ENCODE measurements at regions not wholly inside any gene's neighbourhood (a gene's known extent, or its start where the extent isn't known, plus 50 kb on each side); places are given as distances from the start of the nearest gene placed in this dataset.

DNA sequence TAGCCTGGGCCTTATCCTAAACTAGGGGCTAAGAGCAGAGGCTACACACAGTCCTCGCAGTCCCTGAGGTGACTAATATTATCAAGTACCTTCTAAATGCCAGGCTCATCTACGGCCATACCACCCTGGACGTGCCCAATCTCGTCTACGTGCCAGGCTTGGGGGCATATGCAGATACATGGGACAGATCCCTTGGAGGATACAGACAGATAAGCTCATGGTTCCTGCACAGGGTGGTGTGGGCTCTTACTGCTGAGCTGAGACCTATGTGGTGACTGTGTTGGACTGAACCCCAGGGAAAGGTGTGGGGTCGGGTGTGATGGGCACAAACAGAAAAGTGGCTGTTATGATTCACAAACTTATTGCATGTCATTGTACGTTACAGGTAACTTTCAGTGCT is 268.4 kb upstream of the NEBL start:
- no peaks in the 10 kb centered on the region for H3K79me1 ChIP-seq (ENCODE audit: low read depth, low read length)
- peak overlapping the region; percentile 33 for H2BK12ac ChIP-seq (ENCODE audit: low read depth, low read length)
- no peaks in the 10 kb centered on the region for H3K23me2 ChIP-seq (ENCODE audit: low read depth, low read length)
- peak overlapping the region; percentile 82; the same call in 1 of the 2 replicates for H4K8ac ChIP-seq (ENCODE audit: extremely low read depth, insufficient read depth, low read length)
- no peak overlapping the region for H2BK15ac ChIP-seq (ENCODE audit: low read length)
- peak overlapping the region; percentile 20; the same call in 1 of the 2 replicates for H2BK5ac ChIP-seq (ENCODE audit: low read depth, low read length)
- DNase-seq (ENCODE audit: low read depth in 1 of 2, low spot score in 2 of 2) (no peak), FAIRE-seq (no peak)
- peaks cover 9 to 14% of the 10 kb centered on the region in 2 experiments; a peak in 3 of 4 replicates for H3K9me3 ChIP-seq (ENCODE audit: insufficient read depth in 2 of 2, low read depth in 1 of 2, low read length in 1 of 2)
- H3K36me3 ChIP-seq (ENCODE audit: control insufficient read depth in 2 of 4, insufficient read depth in 4 of 4, low read length in 3 of 4), result peaks cover 0 to 18% (median 5%) of the 10 kb centered on the region in 4 experiments; a peak in 3 of 8 replicates
- no peak overlapping the region for H3K23ac ChIP-seq (ENCODE audit: insufficient read length)
- H2AFZ ChIP-seq (ENCODE audit: low read length), result no peak overlapping the region
- H3K56ac ChIP-seq (replicated peaks; ENCODE audit: insufficient read length, low read depth, low read length), result no peak overlapping the region
- no peak overlapping the region for H3K9ac ChIP-seq (replicated peaks in 1 of 4; ENCODE audit: extremely low read depth in 1 of 4, low read depth in 3 of 4, low read length in 3 of 4)
- no peak overlapping the region for H2AK5ac ChIP-seq (ENCODE audit: low read depth, low read length)
- H3K4ac ChIP-seq (replicated peaks; ENCODE audit: insufficient read length, low read depth, low read length), result peak overlapping the region; percentile 14
- H2BK20ac ChIP-seq (ENCODE audit: low read length), result no peak overlapping the region
- H4K5ac ChIP-seq (ENCODE audit: insufficient read length, low read depth, low read length), result no peak overlapping the region
- H3K79me2 ChIP-seq (ENCODE audit: control insufficient read depth in 1 of 2, insufficient read depth in 2 of 2, low read length in 2 of 2), result no peaks in the 10 kb centered on the region
- H2BK120ac ChIP-seq (replicated peaks; ENCODE audit: low read depth, low read length), result no peak overlapping the region
- 0 out of 2 replicates have a peak overlapping the region, but pooled peaks have one; percentile 15 for H3K18ac ChIP-seq (ENCODE audit: extremely low read depth, low read length)
- H3K14ac ChIP-seq (ENCODE audit: insufficient read length), result no peak overlapping the region
- 93% methylated on average over 7 of the region's 7 CpGs; no CpG with 5 or more reads in 1 of the 2 experiments for WGBS, 2 experiments (ENCODE audit: extremely low coverage in 1 of 2, insufficient coverage in 1 of 2, insufficient read length in 1 of 2, insufficient replicate concordance in 2 of 2, low coverage in 1 of 2, low lambda C conversion rate in 2 of 2, missing lambda C conversion rate in 1 of 2)
- H4K20me1 ChIP-seq (replicated peaks in 1 of 2; ENCODE audit: control insufficient read depth in 1 of 2, insufficient read depth in 2 of 2, low read length in 2 of 2), result no peaks in the 10 kb centered on the region
- H3K4me2 ChIP-seq (ENCODE audit: insufficient read depth in 1 of 2, low read depth in 2 of 2, low read length in 2 of 2), result no peak overlapping the region
- H3K27me3 ChIP-seq (replicated peaks in 1 of 4; ENCODE audit: control insufficient read depth in 3 of 4, extremely low read depth in 1 of 4, insufficient read depth in 3 of 4, low read length in 3 of 4), result no peaks in the 10 kb centered on the region
- H3K4me3 ChIP-seq (ENCODE audit: extremely low read depth in 1 of 4, insufficient read depth in 2 of 4, low read depth in 3 of 4, low read length in 4 of 4), result no peak overlapping the region
- H3K4me1 ChIP-seq (replicated peaks in 1 of 4; ENCODE audit: control insufficient read depth in 3 of 4, insufficient read depth in 4 of 4, low read length in 3 of 4), result peaks cover 0 to 3% (median 0%) of the 10 kb centered on the region in 4 experiments; a peak in 2 of 7 replicates
- H4K91ac ChIP-seq (replicated peaks; ENCODE audit: insufficient read length, low read length), result no peak overlapping the region
- ChIA-PET POLR2A (ENCODE audit: partially characterized antibody) (no interaction called here), CTCF (ENCODE audit: partially characterized antibody) (no interaction called here)
- H3K27ac ChIP-seq (ENCODE audit: low read depth, low read length), result no peak overlapping the region
- no peak for TF ChIP-seq TCF12 (IDR thresholded peaks at IDR 0.05; ENCODE audit: low read depth, low read length)
- TF ChIP-seq KDM5A (IDR thresholded peaks at IDR 0.05; ENCODE audit: low read length), result no peak
- TF ChIP-seq TAF7 (optimal IDR thresholded peaks at IDR 0.05; ENCODE audit: borderline replicate concordance, low read depth, low read length), result no peak
- TF ChIP-seq CBX8 (IDR thresholded peaks at IDR 0.05; ENCODE audit: borderline replicate concordance, low read depth, low read length), result no peak
